HG02884 (cell line): ENCODE measurements at regions not wholly inside any gene's neighbourhood (a gene's known extent, or its start where the extent isn't known, plus 50 kb on each side); places are given as distances from the start of the nearest gene placed in this dataset.
"Not testable (repeated sequence)": the region's sequence is repeated elsewhere in the genome, so short reads cannot be mapped to it uniquely, and the experiment has no call there.

Source experiments
- ATAC-seq: cut with Tn5 transposase; IDR thresholded peaks from one replicate; pipeline ENCODE4 v1.9.1; 2021; ENCODE audit warnings: mild to moderate bottlenecking, moderate library complexity; ENCODE audit not compliant: unreplicated experiment

DNA sequence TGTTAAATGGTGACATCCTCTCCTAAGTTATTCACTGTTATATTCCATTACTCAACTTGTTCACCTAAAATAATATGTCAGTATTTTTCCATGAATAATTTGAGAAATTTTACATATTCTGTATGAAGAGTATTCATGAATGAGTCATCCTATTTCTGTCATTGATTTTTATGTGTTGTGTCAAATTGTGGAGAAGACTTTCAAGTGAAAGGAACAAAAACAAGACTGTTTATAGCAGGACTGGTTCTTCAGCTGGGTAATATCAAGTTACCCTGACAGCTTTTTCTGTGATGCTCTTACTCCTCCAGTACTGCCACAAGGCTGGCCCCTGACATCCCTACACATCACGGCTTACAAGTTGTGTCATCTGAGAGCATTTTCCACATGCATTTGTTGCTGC is 847.7 kb downstream of the NCAM2 start:
- ATAC-seq = no peak

DNA sequence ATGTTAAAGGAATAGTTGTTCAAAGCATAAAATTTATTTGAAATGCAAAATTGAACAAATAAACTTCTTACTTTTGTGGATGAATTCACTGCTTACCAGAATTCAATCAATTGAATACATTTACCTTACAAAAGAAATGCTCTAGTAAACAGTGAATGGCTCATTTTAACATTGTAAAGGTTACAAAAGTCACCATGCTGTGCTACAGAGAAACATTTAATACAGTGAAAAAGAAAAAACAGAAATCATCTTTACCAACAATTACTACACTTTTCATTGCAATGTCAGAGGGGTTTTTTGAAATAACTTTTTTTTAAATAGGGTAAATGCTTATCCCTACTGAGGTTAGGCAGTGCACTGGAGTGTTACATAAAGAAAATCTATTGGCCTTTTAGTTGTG is 853.0 kb downstream of the NCAM2 start:
- no peak for ATAC-seq

DNA sequence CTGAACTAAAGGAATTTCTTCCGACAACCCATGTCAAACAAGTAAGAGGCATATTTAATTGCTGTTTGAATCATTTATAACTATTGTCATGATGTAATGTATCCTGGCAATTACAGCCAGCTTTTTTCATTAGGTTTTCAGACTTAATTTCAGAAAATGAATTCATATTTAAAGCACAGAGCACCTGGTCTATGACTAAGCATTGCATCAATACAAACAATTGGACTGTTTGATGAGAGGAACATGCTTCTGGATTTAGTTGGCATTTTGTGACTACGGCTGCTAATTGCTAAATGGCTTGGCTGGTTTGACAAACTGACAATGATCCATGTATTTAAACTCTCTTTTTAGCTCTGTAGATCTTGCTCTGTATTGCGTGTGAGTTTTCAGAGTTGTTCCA is 853.4 kb downstream of the NCAM2 start:
- no peak for ATAC-seq

DNA sequence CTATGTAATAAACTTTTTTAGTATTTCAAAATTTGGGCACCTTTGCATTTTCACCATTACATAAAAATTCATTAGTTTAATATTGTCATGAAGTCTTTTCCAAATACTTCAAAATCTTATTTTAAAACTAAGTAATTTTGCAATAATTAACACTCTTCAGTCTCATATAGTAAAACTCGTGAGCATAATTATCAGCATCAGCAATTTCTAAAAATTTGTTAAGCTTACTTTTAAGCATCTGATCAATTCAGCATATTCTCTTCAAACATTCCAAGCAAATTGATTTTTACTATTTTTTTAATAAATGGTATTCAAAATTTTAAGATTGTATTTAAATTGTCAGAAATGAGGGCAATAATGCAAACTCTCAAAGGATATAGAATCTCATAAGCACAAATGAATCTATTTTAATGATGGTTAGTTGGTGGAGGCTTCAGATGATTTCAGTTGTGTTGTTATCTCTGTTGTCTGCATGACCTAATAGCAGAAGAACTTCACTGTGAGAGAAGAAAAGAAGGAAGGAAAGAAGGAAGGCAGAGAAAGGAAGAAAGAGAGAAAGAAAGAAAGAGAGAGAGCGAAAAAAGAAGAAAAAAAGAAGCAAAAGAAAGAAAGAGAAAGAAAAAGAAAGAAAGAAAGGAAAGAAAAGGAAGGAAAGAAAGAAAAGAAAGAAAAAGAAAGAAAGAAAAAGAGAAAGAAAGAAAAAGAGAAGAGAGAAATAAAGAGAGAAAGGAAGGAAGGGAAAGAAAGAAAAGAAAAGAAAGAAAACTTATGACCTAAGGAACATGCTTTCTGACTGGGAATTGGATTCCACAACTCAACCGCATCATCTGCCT is 860.5 kb downstream of the NCAM2 start:
- ATAC-seq = no peak

DNA sequence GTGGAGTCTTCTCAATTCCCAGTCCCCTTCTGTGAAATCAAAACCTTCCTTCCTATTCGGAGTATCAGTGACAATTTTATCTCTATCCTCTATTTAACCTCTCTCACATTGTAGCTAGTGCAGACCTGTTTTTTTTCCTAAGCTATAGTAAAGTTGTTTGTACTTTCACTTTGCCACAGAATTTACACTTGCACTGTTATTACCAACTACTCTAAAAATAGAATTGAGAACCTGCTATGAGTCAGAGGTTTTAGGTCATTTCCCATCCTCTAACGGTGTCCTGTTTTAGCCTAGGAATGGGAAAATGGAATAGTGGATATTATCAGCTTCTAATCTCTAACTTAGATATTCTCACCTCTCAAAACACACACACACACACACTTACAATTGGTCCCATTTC is 862.7 kb downstream of the NCAM2 start:
- ATAC-seq = no peak

DNA sequence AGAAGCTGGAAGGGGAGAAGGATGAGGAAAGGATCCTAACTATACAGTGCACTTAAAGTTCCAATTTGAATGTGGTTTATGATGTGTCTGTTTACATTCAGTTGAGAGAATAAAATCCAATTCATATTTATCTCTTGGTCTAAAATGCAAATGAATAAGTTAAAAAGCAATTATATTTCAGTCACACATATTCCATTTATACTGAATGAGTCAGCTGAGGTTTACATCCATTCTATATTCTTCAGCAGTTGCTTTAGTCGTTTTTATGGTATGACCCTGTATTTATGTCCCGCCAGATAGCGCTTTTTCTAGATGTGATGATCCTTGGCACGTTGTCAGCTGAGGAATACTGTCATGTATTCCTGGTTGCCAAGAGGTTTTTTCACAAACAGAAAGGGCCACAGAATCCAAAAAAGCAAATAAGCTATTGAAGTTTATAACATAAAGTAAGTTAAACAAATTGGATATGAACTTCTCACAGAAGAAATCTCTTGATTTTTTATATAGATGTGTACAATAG is 866.2 kb downstream of the NCAM2 start:
- ATAC-seq = no peak

DNA sequence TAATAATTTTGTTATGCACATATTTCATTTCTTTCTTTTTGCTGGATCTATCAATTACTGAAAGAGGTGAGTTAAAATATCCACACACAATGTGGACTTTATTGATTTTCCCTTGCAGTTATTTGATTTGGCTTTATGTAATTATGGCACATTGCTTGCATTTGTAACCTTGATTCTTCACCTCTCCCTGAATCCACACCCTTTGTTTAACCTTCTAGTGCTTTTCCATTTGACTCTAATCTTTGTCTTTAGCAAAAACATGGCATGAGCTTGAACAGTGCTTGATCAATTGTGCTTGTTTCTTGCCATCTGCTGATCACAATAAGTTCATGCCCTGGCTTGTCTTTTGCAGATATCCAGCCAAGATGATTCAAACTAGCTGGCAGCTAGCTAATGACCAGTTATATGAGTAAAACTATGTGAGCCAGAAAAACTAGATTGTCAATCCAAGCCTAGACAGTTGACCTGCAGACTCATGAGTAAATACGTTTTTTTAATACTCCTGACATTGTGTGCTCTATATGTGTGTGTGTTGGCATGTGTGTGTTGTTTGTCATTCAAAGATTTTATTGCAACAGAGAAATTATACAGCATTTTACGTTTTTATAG is 899.2 kb downstream of the NCAM2 start:
- ATAC-seq = no peak

DNA sequence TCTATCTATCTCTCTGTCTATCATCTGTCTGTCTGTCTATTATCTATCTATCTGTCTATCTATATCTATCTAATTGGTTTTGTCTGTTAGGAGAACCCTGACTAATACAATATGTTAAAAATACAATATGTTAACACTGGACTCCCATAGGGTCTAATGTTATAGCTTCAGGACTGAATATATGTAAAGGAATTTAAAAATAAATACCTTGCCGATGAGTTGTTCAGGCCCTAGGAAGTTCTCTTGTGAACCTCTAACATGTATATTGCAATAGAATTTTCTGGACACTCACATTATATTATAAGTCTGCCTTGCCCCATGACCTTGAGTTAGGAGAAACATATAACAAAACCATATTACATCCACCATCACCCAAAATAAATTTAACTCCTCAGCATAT is 900.6 kb downstream of the NCAM2 start:
- ATAC-seq = no peak

DNA sequence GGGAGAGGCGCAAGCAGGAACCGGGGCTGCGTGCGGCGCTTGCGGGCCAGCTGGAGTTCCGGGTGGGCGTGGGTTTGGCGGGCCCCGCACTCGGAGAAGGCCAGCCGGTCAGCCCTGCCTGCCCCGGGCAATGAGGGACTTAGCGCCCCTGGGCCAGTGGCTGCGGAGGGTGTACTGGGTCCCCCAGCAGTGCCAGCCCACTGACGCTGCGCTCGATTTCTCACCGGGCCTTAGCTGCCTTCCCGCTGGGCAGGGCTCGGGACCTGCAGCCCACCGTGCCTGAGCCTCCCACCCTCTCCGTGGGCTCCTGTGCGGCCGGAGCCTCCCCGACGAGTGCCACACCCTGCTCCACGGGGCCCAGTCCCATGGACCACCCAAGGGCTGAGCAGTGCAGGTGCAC is 904.2 kb downstream of the NCAM2 start:
- ATAC-seq = not testable (repeated sequence)

DNA sequence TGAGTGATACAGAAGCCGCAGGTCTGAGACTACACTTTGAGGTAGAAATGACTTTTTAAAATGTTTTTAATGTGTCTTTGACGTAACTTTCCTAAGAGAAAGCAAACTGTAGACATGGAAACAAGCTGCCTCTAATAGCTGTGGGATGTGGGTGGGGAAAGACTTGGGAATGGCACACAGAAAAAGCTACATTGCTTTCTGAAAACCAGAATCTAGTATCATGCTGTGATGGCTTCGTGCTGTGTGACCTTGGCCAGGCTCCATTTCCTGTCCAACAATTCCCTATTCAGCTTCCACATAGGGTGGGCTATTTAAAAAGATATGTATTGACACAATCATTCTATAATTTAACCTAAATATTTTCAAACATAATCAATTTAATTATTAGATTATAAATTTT is 909.1 kb downstream of the NCAM2 start:
- no peak for ATAC-seq

DNA sequence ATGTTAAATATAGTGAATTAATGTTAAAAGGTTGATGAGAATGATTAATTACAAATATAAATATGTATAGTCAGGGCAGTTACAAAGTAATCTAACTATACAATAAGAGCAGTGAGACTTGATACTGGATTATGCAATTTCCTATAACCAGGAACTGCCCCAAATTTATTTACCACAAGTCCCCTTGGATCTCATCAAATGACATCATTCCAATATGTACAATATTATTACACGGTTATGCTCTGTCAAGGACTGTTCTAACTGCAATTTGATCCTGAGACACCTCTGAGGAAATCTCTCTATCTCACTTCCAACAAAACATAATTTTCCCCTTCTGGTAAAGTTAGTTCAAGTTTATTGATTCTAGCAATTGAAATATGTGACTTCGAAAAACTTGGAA is 917.6 kb downstream of the NCAM2 start:
- no peak for ATAC-seq

DNA sequence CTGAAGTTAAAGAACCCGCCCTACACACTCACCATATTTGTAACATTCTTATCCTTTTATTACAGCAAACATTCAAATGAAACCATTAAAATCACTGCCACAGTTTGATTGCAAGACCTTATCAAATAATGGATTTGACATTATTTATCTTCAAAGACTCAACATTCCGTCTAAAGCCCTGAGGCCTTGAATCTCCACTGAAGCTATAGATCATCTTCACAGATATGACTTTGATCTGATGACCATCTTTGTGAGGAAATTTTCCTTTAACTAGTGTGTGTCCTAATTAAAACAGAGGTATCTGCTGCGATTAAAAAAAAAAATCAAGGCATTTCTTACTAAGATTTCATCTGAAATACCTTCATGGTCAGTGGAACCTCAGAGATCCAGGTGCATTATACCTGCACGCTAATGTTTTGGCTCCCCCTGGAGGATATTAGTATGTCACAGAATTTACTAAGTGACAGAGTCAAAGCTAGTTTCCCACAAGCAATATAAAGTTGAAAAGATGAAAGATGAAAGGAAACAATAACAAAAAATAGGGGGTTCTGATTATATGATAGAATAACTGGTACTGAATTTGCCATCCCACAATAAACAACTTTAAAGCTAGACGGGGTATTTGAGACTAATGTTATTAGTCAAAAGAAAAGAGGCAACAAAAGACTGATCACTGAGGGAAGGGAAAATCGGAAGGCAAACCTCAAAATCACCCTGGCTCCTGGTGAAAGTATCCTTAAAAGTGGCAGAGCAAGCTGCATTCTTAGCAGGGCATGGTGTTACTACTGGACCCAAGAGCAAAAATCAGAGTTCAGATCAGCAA is 923.4 kb downstream of the NCAM2 start:
- no peak for ATAC-seq

DNA sequence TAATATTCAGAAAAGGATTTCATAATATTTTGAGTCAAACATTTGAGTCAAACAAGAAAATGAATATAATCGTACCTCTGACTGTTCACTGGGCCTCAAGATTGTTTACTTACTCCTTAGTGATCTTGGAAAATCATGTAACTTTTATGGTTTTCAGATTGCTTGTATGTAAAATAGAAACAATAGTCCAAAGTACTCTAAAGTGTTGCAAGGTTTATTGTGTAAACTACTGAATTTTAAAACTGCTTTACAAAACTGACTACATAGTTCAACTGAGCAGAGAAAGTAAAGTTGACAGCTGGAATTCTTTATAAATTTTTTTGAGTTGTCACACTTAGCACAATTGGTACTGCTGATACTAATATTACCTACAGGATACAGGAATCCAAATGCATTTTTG is 931.0 kb downstream of the NCAM2 start:
- no peak for ATAC-seq

DNA sequence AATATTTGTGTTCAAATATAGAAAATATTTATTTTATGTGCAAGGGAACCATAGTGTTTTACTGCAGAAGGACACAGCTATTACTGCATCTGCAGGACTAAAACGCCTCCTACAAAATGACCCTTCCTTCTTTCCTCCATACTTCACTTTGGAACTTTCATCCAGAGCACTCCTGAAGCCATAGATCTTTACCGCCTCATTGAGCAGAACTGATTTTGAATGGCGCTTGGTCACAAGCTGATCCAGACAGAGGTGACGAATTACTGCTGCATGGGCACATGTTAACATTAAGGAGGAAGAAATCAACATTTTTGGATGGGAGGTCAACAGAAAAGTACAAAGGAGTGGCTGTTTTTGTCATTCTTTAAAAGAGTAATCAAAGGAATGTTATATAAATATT is 931.6 kb downstream of the NCAM2 start:
- ATAC-seq = no peak

DNA sequence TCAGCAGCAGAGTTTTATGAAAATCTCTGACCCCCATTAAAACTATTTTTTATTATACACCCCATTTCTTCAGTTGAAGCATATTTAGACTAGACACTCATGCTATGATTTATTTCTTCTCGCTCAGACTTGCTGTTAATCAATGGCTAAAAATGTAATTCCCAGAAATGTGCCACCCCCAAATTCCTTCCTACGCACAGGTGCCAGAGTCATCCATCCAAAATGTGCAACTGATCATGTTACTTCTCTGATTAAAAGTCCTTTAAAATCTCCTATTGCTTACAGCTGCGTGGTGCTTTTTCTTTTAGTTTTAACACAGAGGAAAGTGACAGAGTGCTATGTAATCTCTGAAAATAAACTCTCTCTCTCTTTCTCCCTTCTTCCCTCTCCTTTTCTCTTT is 954.4 kb downstream of the NCAM2 start:
- ATAC-seq = no peak

DNA sequence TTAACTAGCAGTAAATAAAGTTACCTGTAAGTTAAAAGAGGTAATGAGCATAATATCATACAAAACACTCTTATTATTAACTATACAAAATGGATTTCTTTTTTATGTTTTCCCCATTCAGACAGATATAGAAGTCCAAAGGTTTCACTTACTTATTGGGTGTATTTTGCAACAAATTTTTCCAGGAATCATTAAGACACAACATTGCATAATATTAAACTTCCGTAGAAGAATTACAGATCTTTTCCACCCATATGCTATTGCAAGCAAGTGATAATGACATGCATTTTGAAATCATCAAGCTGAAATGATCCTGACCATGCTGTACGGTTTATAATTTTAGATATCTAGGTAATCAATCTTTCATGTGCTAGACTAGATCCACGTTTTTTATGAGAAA is 957.0 kb downstream of the NCAM2 start:
- no peak for ATAC-seq

DNA sequence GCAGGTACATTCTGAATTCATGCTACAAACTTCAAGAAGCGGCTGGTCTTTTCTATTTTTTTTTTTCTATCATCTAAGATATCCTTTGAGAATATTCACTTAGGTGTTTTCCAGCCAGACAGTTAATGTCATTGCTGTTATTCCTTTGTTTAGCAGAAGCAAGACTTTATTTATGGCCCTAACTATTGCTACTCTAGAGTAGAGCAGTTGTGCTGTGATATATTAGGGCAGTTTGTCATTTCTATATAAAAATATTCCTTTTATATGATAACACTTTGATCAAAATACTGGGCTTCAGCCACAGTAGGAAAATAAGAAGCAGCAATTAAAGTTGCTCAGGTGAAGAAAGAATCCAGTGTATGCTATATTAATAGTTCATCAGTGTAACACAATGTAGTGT is 959.3 kb downstream of the NCAM2 start:
- ATAC-seq = no peak

DNA sequence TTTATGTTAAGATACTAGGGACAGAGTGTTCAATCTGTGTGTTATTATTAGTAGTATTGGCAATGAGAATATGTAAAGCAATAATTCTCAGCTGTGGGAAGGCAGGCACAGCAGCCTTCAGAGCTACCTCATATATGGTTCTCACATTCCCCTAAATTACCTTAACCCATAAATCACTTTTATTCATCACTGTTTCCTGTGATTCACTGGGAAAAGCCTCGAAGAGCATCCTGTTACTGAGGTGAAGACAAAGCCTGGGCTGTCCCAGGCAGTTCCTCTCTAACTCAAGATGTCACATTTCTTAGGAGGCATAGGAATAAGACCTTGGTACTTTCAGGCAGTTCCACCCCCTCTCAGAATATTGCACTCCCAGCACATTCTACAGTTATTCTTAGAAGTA is 965.7 kb downstream of the NCAM2 start:
- no peak for ATAC-seq

DNA sequence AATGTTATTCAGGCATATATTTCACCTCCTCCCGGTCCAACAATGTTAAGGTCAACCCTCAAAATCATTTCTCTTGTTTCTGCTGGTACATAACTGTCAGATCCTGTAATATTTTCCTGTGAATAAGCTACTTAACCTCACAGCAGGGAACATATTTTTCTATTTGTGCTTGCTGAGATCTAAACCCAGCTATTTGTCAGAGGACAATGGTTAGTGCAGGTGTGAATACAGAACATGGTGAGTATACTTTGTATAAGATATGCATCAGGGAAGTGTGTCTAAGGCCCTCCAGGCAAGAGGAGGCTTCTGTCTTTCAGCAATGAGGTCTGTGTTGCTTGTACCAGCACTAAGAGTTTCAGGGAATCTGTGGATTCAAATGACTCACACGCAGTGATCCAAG is 970.6 kb downstream of the NCAM2 start:
- ATAC-seq = no peak

DNA sequence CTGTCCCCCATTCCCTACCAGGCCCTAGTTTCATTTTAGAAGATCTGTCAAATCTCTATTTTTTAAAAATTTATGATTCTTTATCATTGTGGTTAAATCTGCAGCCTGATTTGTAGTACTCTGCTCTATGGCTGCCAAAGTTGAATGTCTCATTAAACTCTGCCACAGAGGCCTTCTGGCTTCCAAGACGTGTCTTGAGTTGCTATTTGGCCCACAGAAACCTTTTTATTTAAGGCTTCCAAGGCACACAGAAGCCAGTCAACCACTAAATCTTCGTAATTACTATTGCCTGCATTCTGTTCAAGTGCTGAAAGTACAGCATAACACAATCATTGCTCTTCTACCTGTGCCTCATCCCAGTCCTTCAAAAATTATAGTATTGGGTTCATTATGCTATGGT is 971.0 kb downstream of the NCAM2 start:
- ATAC-seq = no peak

DNA sequence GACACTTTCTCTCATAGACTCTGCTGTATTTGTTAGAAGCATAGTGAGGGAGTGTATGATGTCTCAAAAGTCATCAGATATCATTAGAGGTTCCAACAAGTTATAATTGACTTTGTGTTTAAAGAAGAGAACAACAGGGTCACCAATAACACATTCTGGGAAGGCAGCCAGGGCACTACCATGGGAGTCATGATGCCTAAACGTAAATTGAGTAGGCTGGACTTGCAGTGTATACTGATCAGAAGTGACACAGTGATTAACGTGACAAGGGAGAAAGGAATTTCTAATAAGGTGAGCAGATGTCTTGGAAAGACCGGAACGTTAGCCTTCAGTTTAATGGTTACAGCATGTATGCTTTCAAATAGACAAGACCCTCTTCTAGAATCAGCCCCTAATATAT is 973.2 kb downstream of the NCAM2 start:
- ATAC-seq = no peak

DNA sequence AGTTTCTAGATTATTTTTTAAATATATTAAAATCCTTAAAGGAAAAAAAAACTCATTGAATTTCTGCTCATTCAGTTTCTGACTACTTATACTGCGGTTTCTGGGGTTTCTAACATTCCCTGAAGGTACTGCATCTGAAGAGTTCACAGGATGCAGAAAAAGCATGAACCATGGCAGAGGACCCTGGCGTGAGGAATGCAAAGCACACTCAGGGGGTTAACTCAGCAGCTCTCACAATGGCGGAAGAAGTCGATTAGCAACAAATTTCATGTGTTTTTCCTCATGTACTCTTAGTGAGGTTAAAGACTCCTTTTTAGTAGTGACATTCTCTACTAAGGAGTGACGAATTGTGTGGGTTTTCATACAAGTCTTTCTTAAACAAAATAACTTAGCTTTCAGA is 975.6 kb downstream of the NCAM2 start:
- ATAC-seq = no peak
